ENCODE measurements at regions not wholly inside any gene's neighbourhood (a gene's known extent, or its start where the extent isn't known, plus 50 kb on each side); places are given as distances from the start of the nearest gene placed in this dataset.

GRCh38 chr6:156016186-156016976 lies 560.7 kb upstream of the NOX3 start:
- DNase-seq (ENCODE audit: low spot score): no peak

GRCh38 chr6:156013155-156013554 lies 557.5 kb upstream of the NOX3 start:
- H3K4me3 ChIP-seq (ENCODE audit: severe bottlenecking): no peak overlapping the region
- no peaks in the 10 kb centered on the region for H3K36me3 ChIP-seq (ENCODE audit: low read depth)
- no peaks in the 10 kb centered on the region for H3K4me1 ChIP-seq (ENCODE audit: insufficient read depth, poor library complexity, severe bottlenecking)
- no peak overlapping the region for H3K27ac ChIP-seq (ENCODE audit: poor library complexity, severe bottlenecking)
- DNase-seq (ENCODE audit: low spot score) (no peak), ATAC-seq (ENCODE audit: low read depth) (no peak)
- no peak for TF ChIP-seq CTCF (IDR thresholded peaks at IDR 0.05; ENCODE audit: poor library complexity, severe bottlenecking)
- H3K27me3 ChIP-seq (ENCODE audit: insufficient read depth, poor library complexity, severe bottlenecking): no peaks in the 10 kb centered on the region
- H3K9me3 ChIP-seq (ENCODE audit: severe bottlenecking): no peaks in the 10 kb centered on the region

More at GRCh38 chr6:156016186-156016976, 560.7 kb upstream of the NOX3 start:
- H3K9me3 ChIP-seq (ENCODE audit: severe bottlenecking): no peaks in the 10 kb centered on the region
- TF ChIP-seq CTCF (IDR thresholded peaks at IDR 0.05; ENCODE audit: poor library complexity, severe bottlenecking): no peak
- no peaks in the 10 kb centered on the region for H3K36me3 ChIP-seq (ENCODE audit: low read depth)
- no peaks in the 10 kb centered on the region for H3K27me3 ChIP-seq (ENCODE audit: insufficient read depth, poor library complexity, severe bottlenecking)
- no peak overlapping the region for H3K4me3 ChIP-seq (ENCODE audit: severe bottlenecking)
- no peak overlapping the region for H3K27ac ChIP-seq (ENCODE audit: poor library complexity, severe bottlenecking)
- H3K4me1 ChIP-seq (ENCODE audit: insufficient read depth, poor library complexity, severe bottlenecking): no peaks in the 10 kb centered on the region
- no peak for ATAC-seq (ENCODE audit: low read depth)

GRCh38 chr6:156009656-156010055 lies 554.0 kb upstream of the NOX3 start:
- Histone ChIP-seq H3K4me1 (ENCODE audit: insufficient read depth, poor library complexity, severe bottlenecking) (no peaks in the 10 kb centered on the region), H3K4me3 (ENCODE audit: severe bottlenecking) (no peak overlapping the region), H3K9me3 (ENCODE audit: severe bottlenecking) (no peaks in the 10 kb centered on the region), H3K27ac (ENCODE audit: poor library complexity, severe bottlenecking) (no peak overlapping the region), H3K27me3 (ENCODE audit: insufficient read depth, poor library complexity, severe bottlenecking) (no peaks in the 10 kb centered on the region), H3K36me3 (ENCODE audit: low read depth) (no peaks in the 10 kb centered on the region)
- ATAC-seq (ENCODE audit: low read depth): no peak
- no peak for DNase-seq (ENCODE audit: low spot score)
- no peak for TF ChIP-seq CTCF (IDR thresholded peaks at IDR 0.05; ENCODE audit: poor library complexity, severe bottlenecking)

GRCh38 chr6:156004796-156005195 lies 549.2 kb upstream of the NOX3 start:
- Histone ChIP-seq H3K27ac (ENCODE audit: poor library complexity, severe bottlenecking) (no peak overlapping the region), H3K4me3 (ENCODE audit: severe bottlenecking) (no peak overlapping the region), H3K4me1 (ENCODE audit: insufficient read depth, poor library complexity, severe bottlenecking) (no peaks in the 10 kb centered on the region), H3K27me3 (ENCODE audit: insufficient read depth, poor library complexity, severe bottlenecking) (no peaks in the 10 kb centered on the region), H3K9me3 (ENCODE audit: severe bottlenecking) (no peaks in the 10 kb centered on the region), H3K36me3 (ENCODE audit: low read depth) (no peaks in the 10 kb centered on the region)
- DNase-seq (ENCODE audit: low spot score) (no peak), ATAC-seq (ENCODE audit: low read depth) (no peak)
- no peak for TF ChIP-seq CTCF (IDR thresholded peaks at IDR 0.05; ENCODE audit: poor library complexity, severe bottlenecking)

- H3K36me3 ChIP-seq (ENCODE audit: low read depth): no peaks in the 10 kb centered on the region
- DNase-seq (ENCODE audit: low spot score) (no peak), ATAC-seq (ENCODE audit: low read depth) (no peak)
- H3K4me3 ChIP-seq (ENCODE audit: severe bottlenecking): no peak overlapping the region
- H3K27ac ChIP-seq (ENCODE audit: poor library complexity, severe bottlenecking): no peak overlapping the region
- no peaks in the 10 kb centered on the region for H3K27me3 ChIP-seq (ENCODE audit: insufficient read depth, poor library complexity, severe bottlenecking)
- no peaks in the 10 kb centered on the region for H3K9me3 ChIP-seq (ENCODE audit: severe bottlenecking)
- H3K4me1 ChIP-seq (ENCODE audit: insufficient read depth, poor library complexity, severe bottlenecking): no peaks in the 10 kb centered on the region
- no peak for TF ChIP-seq CTCF (IDR thresholded peaks at IDR 0.05; ENCODE audit: poor library complexity, severe bottlenecking)
Observed at GRCh38 chr6:155996151-155996550, 540.5 kb upstream of the NOX3 start.

Data from RWPE2 (cell line).